H9 (cell line): ENCODE measurements at regions not wholly inside any gene's neighbourhood (a gene's known extent, or its start where the extent isn't known, plus 50 kb on each side); places are given as distances from the start of the nearest gene placed in this dataset.

ENCODE experiments used
- DNase-seq: peaks from one replicate; pipeline ENCODE4 v3.0.0-alpha.2; 2017
- H2AFZ ChIP-seq: one replicate; pipeline ENCODE4 v1.6.1; 2013; ENCODE audit warnings: mild to moderate bottlenecking, low read length, control low read depth, moderate library complexity
- H2AK5ac ChIP-seq: 2 replicates; pipeline ENCODE4 v1.6.1; 2013; ENCODE audit warnings: low read length, control low read depth, mixed read lengths; ENCODE audit not compliant: insufficient read length
- H2BK120ac ChIP-seq: one replicate; pipeline ENCODE4 v1.6.1; 2013; ENCODE audit warnings: low read depth, mild to moderate bottlenecking, low read length, control low read depth, inconsistent platforms; ENCODE audit not compliant: poor library complexity, severe bottlenecking
- H2BK12ac ChIP-seq: 2 replicates; pipeline ENCODE4 v1.6.1; 2013; ENCODE audit warnings: low read length, control low read depth, mixed read lengths, low read depth; ENCODE audit not compliant: insufficient read length
- H2BK15ac ChIP-seq: 2 replicates; pipeline ENCODE4 v1.6.1; 2013; ENCODE audit warnings: low read depth, low read length, control low read depth
- H2BK20ac ChIP-seq: one replicate; pipeline ENCODE4 v1.6.1; 2013; ENCODE audit warnings: low read depth, mild to moderate bottlenecking, low read length, control low read depth, inconsistent platforms; ENCODE audit not compliant: poor library complexity, severe bottlenecking
- H2BK5ac ChIP-seq: 2 replicates; pipeline ENCODE4 v1.6.1; 2013; ENCODE audit warnings: low read length, control low read depth, mixed read lengths; ENCODE audit not compliant: insufficient read length
- H3K14ac ChIP-seq: 2 replicates; pipeline ENCODE4 v1.6.1; 2013; ENCODE audit warnings: low read length, control low read depth; ENCODE audit not compliant: insufficient read depth
- H3K18ac ChIP-seq: 2 replicates; pipeline ENCODE4 v1.6.1; 2013; ENCODE audit warnings: low read depth, mild to moderate bottlenecking, mixed read lengths, low read length, control low read depth; ENCODE audit not compliant: insufficient read length
- H3K23ac ChIP-seq: 2 replicates; pipeline ENCODE4 v1.6.1; 2013; ENCODE audit warnings: low read length, control low read depth, mixed read lengths, low read depth; ENCODE audit not compliant: insufficient read length
- H3K23me2 ChIP-seq: 2 replicates; pipeline ENCODE4 v1.6.1; 2013; ENCODE audit warnings: low read depth, mild to moderate bottlenecking, mixed read lengths, low read length, control low read depth; ENCODE audit not compliant: insufficient read length, poor library complexity, severe bottlenecking
- H3K27ac ChIP-seq: 2 replicates; pipeline ENCODE4 v1.5.1; 2013; ENCODE audit warnings: low read length, control low read depth, mixed read lengths, low read depth; ENCODE audit not compliant: insufficient read length
- H3K27me3 ChIP-seq: 2 replicates; pipeline ENCODE4 v1.6.1; 2013; ENCODE audit warnings: low read length, control low read depth, inconsistent platforms; ENCODE audit not compliant: insufficient read depth
- H3K4ac ChIP-seq: 2 replicates; pipeline ENCODE4 v1.6.1; 2013; ENCODE audit warnings: low read depth, mild to moderate bottlenecking, control low read depth, inconsistent platforms, low read length, moderate library complexity
- H3K4me1 ChIP-seq: 2 replicates; pipeline ENCODE4 v1.6.1; 2013; ENCODE audit warnings: low read length, control low read depth, inconsistent platforms; ENCODE audit not compliant: insufficient read depth
- H3K4me2 ChIP-seq: 2 replicates; pipeline ENCODE4 v1.6.1; 2013; ENCODE audit warnings: low read length, control low read depth, mixed read lengths; ENCODE audit not compliant: insufficient read length, insufficient read depth
- H3K56ac ChIP-seq: 2 replicates; pipeline ENCODE4 v1.6.1; 2013; ENCODE audit warnings: low read depth, mild to moderate bottlenecking, mixed read lengths, low read length, control low read depth; ENCODE audit not compliant: insufficient read length
- H3K79me1 ChIP-seq: 2 replicates; pipeline ENCODE4 v1.6.1; 2013; ENCODE audit warnings: low read depth, mild to moderate bottlenecking, moderate library complexity, low read length, control low read depth, inconsistent platforms; ENCODE audit not compliant: insufficient read depth, poor library complexity, severe bottlenecking
- H3K79me2 ChIP-seq: 2 replicates; pipeline ENCODE4 v1.6.1; 2013; ENCODE audit warnings: low read length, control low read depth, inconsistent platforms; ENCODE audit not compliant: insufficient read depth
- H3K9ac ChIP-seq: 2 replicates; pipeline ENCODE4 v1.6.1; 2013; ENCODE audit warnings: low read length, control low read depth, mixed read lengths; ENCODE audit not compliant: insufficient read length; ENCODE audit errors: extremely low read depth
- H3K9me3 ChIP-seq: one replicate; pipeline ENCODE4 v1.6.1; 2013; ENCODE audit warnings: low read depth, low read length, inconsistent platforms; ENCODE audit not compliant: control insufficient read depth
- H3T11ph ChIP-seq: one replicate; pipeline ENCODE4 v1.6.1; 2013; ENCODE audit warnings: mild to moderate bottlenecking, low read length, control low read depth, inconsistent platforms
- H4K20me1 ChIP-seq: one replicate; pipeline ENCODE4 v1.6.1; 2013; ENCODE audit not compliant: control insufficient read depth, insufficient read length, insufficient read depth
- H4K5ac ChIP-seq: 2 replicates; pipeline ENCODE4 v1.6.1; 2013; ENCODE audit warnings: low read depth, mild to moderate bottlenecking, mixed read lengths, low read length, control low read depth; ENCODE audit not compliant: insufficient read length
- H4K8ac ChIP-seq: replicated peaks from 2 replicates; pipeline ENCODE4 v1.6.1; 2013; ENCODE audit warnings: low read length, control low read depth, mixed read lengths, low read depth; ENCODE audit not compliant: insufficient read length
- H4K91ac ChIP-seq: 2 replicates; pipeline ENCODE4 v1.6.1; 2013; ENCODE audit warnings: low read depth, mild to moderate bottlenecking, moderate library complexity, mixed read lengths, low read length, control low read depth; ENCODE audit not compliant: insufficient read length
- H3K27ac Mint-ChIP-seq, 3 experiments: 2 replicates in 2 of 3; 3 replicates in 1 of 3; pipeline ENCODE4 v1.8.0; 2020 to 2021; ENCODE audit warnings: mixed read lengths in 3 of 3, mild to moderate bottlenecking in 1 of 3, moderate library complexity in 1 of 3
- H3K27me3 Mint-ChIP-seq: 2 replicates; pipeline ENCODE4 v1.8.0; 2021; ENCODE audit warnings: low read depth, mild to moderate bottlenecking, moderate library complexity, mixed read lengths
- H3K36me3 Mint-ChIP-seq, 3 experiments: 2 replicates in 2 of 3; 3 replicates in 1 of 3; pipeline ENCODE4 v1.8.0; 2020 to 2021; ENCODE audit warnings: low read depth in 3 of 3, mixed read lengths in 3 of 3; ENCODE audit not compliant: insufficient read depth in 1 of 3
- H3K4me1 Mint-ChIP-seq, 2 experiments: 2 replicates each; pipeline ENCODE4 v1.8.0; 2020; ENCODE audit warnings: mixed read lengths in 2 of 2
- H3K4me3 Mint-ChIP-seq, 2 experiments: 2 replicates in 1 of 2; 3 replicates in 1 of 2; pipeline ENCODE4 v1.8.0; 2020 to 2021; ENCODE audit warnings: mild to moderate bottlenecking in 2 of 2, mixed read lengths in 2 of 2, moderate library complexity in 1 of 2
- H3K9me3 Mint-ChIP-seq, 2 experiments: 2 replicates in 1 of 2; 3 replicates in 1 of 2; pipeline ENCODE4 v1.8.0; 2020; ENCODE audit warnings: mild to moderate bottlenecking in 2 of 2, mixed read lengths in 2 of 2, moderate library complexity in 1 of 2
- CTCF ChIP-seq: fragments of 200-600 bp; sonication (generic); conservative IDR thresholded peaks from 3 replicates; pipeline ENCODE4 v1.8.0; 2021; ENCODE audit warnings: antibody characterized with exemption, mild to moderate bottlenecking
- WGBS: extraction: QIAGEN DNeasy Blood & Tissue Kit; methylation state at CpG from one replicate; pipeline ENCODE4 v1.1.7; 2013; ENCODE audit warnings: missing lambda C conversion rate, low lambda C conversion rate, mixed read lengths; ENCODE audit not compliant: insufficient read length; ENCODE audit errors: extremely low coverage; 5-methylcytosine and 5-hydroxymethylcytosine counted together

- H3K36me3 Mint-ChIP-seq = no peaks in the 10 kb centered on the region
- Histone ChIP-seq H4K5ac (no peak overlapping the region), H3K14ac (no peak overlapping the region), H2BK12ac (no peak overlapping the region), H2BK5ac (no peak overlapping the region), H3K79me2 (no peaks in the 10 kb centered on the region), H2AFZ (no peak overlapping the region), H3K9ac (no peak overlapping the region), H3K9me3 (no peaks in the 10 kb centered on the region), H3K4me2 (no peak overlapping the region), H4K8ac (no peak overlapping the region), H2BK15ac (no peak overlapping the region), H3K4ac (no peak overlapping the region), H3K56ac (no peak overlapping the region), H3K27me3 (no peaks in the 10 kb centered on the region), H4K91ac (no peak overlapping the region), H2BK20ac (no peak overlapping the region), H3K79me1 (no peaks in the 10 kb centered on the region), H2BK120ac (no peak overlapping the region), H3T11ph (no peak overlapping the region), H4K20me1 (no peaks in the 10 kb centered on the region), H3K27ac (no peak overlapping the region), H3K23ac (no peak overlapping the region), H3K4me1 (no peaks in the 10 kb centered on the region), H3K23me2 (no peaks in the 10 kb centered on the region), H2AK5ac (no peak overlapping the region), H3K18ac (no peak overlapping the region)
- H3K27me3 Mint-ChIP-seq = no peaks in the 10 kb centered on the region
- H3K4me3 Mint-ChIP-seq = no peak overlapping the region
- no peak for DNase-seq
- no peak for TF ChIP-seq CTCF
- no CpG with 5 or more reads among the region's 3 CpGs for WGBS
- no peaks in the 10 kb centered on the region for H3K4me1 Mint-ChIP-seq
- no peak overlapping the region for H3K27ac Mint-ChIP-seq
- H3K9me3 Mint-ChIP-seq = no peaks in the 10 kb centered on the region
Measured at GRCh38 chr9:105103776-105104175, 140.7 kb upstream of the SLC44A1 start.
